GM12874 (cell line): ENCODE measurements at regions not wholly inside any gene's neighbourhood (a gene's known extent, or its start where the extent isn't known, plus 50 kb on each side); places are given as distances from the start of the nearest gene placed in this dataset.

Experiments
- CTCF ChIP-seq: IDR thresholded peaks from 2 replicates; pipeline ENCODE4 v1.5.1; 2011; ENCODE audit warnings: low read depth, mild to moderate bottlenecking, control low read depth, low read length, moderate library complexity; ENCODE audit not compliant: insufficient read depth

- no peak for TF ChIP-seq CTCF
Measured at GRCh38 chr14:95402176-95402575, 82.5 kb upstream of the CLMN start.

GRCh38 chr14:95398630-95399547 is 79.2 kb upstream of the CLMN start:
- no peak for TF ChIP-seq CTCF

GRCh38 chr14:95397325-95397724 is 77.6 kb upstream of the CLMN start:
- TF ChIP-seq CTCF = no peak

GRCh38 chr14:95396221-95396620 is 76.5 kb upstream of the CLMN start:
- TF ChIP-seq CTCF = no peak

GRCh38 chr14:95395098-95395737 is 75.5 kb upstream of the CLMN start:
- TF ChIP-seq CTCF = no peak

- TF ChIP-seq CTCF = no peak
Measured at GRCh38 chr14:95394297-95395097, 74.8 kb upstream of the CLMN start.

GRCh38 chr14:95392841-95393240 is 73.1 kb upstream of the CLMN start:
- TF ChIP-seq CTCF = no peak
